ENCODE measurements at regions not wholly inside any gene's neighbourhood (a gene's known extent, or its start where the extent isn't known, plus 50 kb on each side); places are given as distances from the start of the nearest gene placed in this dataset.

DNA sequence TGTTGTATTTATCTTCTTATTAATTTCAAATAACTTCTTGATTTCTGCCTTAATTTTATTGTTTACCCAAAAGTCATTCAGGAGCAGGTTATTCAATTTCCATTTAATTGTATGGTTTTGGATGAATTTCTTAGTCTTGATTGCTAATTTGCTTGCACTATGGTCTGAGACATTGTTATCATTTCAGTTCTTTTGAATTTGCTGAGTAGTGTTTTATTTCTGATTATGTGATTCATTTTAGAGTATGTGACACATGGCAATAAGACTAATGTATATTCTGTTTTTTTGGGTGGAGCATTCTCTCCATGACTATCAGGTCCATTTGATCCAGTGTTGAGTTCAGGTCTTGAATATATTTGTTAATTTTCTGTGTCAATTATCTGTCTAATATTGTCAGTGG, 236.7 kb downstream of the EDA2R start:
- intact Hi-C loops (cut with DNase I; ENCODE audit: low total_unique reads) (no loop called here), in situ Hi-C loops (cut with MboI; ENCODE audit: low pct_ligation_motif_present in 1 of 4, low pct_unique_long_range_greater_than_20kb in 1 of 4, low sequenced_read_pairs in 3 of 4) (no loop called here)
- TF ChIP-seq EP300 (IDR thresholded peaks at IDR 0.05; ENCODE audit: low read depth): no peak
- TF ChIP-seq POLR2A (IDR thresholded peaks at IDR 0.05): no peak
- TF ChIP-seq, protein P1, sequence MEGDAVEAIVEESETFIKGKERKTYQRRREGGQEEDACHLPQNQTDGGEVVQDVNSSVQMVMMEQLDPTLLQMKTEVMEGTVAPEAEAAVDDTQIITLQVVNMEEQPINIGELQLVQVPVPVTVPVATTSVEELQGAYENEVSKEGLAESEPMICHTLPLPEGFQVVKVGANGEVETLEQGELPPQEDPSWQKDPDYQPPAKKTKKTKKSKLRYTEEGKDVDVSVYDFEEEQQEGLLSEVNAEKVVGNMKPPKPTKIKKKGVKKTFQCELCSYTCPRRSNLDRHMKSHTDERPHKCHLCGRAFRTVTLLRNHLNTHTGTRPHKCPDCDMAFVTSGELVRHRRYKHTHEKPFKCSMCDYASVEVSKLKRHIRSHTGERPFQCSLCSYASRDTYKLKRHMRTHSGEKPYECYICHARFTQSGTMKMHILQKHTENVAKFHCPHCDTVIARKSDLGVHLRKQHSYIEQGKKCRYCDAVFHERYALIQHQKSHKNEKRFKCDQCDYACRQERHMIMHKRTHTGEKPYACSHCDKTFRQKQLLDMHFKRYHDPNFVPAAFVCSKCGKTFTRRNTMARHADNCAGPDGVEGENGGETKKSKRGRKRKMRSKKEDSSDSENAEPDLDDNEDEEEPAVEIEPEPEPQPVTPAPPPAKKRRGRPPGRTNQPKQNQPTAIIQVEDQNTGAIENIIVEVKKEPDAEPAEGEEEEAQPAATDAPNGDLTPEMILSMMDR (IDR thresholded peaks at IDR 0.05): no peak
- no peak for DNase-seq
- H3K27me3 ChIP-seq: no peaks in the 10 kb centered on the region
- H3K4me1 ChIP-seq: no peaks in the 10 kb centered on the region
- H3K4me3 ChIP-seq: no peak overlapping the region
- H3K27ac ChIP-seq: no peak overlapping the region
- no peaks in the 10 kb centered on the region for H3K36me3 ChIP-seq
- no peaks in the 10 kb centered on the region for H3K9me3 ChIP-seq

DNA sequence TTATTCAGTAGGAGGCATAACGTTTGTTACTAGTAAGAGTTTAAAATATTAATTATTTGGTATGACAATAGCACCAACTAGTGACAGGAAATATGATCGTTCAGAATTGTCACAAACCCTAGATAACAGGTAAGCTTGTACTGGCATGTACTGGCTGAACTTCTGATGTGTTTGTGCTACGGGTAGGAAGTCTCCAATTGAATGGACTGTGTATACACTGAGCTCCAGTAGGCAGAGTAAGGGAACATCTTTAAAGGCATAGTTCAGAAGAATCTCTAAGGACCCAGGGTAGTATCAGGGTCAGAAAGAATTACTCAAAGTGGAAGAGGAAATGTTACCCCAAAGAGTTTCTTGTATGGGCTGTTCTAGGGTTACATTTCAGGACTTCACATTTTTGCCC, 230.4 kb downstream of the EDA2R start:
- in situ Hi-C loops (cut with MboI; ENCODE audit: low pct_ligation_motif_present in 1 of 4, low pct_unique_long_range_greater_than_20kb in 1 of 4, low sequenced_read_pairs in 3 of 4): no loop called here
- Histone ChIP-seq H3K4me1 (no peaks in the 10 kb centered on the region), H3K9me3 (no peaks in the 10 kb centered on the region), H3K36me3 (no peaks in the 10 kb centered on the region), H3K4me3 (no peak overlapping the region), H3K27ac (no peak overlapping the region), H3K27me3 (no peaks in the 10 kb centered on the region)
- 18% methylated on average over 3 of the region's 3 CpGs; no CpG with 5 or more reads in 1 of the 2 donors for WGBS, 2 donors (ENCODE audit: low coverage in 1 of 2)
- intact Hi-C loops (cut with DNase I; ENCODE audit: low total_unique reads): no loop called here
- DNase-seq: no peak
- TF ChIP-seq POLR2AphosphoS5 (IDR thresholded peaks at IDR 0.05) (no peak), POLR2A (IDR thresholded peaks at IDR 0.05) (no peak), EP300 (IDR thresholded peaks at IDR 0.05; ENCODE audit: low read depth) (no peak)
- TF ChIP-seq, protein P1 (IDR thresholded peaks at IDR 0.05): peak in 2 of 5 experiments; percentile 15 to 26

DNA sequence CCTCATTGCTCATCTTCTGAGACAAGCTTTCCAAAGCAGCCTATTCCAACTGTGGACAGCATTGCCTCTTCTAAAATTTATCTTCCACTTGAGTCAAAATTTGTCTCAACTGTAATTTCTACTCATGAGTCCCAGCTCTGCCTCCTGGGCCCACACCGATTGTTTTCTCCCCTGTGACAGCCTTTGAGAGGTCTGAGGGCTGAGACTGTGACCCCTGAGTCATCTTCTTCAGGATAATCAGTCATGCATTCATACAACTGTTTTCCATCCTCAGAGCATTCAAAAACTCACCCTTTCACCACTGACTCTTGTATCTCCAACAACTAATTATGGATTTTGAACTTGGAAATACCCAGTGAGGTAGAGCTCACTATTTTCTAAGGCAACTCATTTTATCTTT, 228.1 kb downstream of the EDA2R start:
- TF ChIP-seq POLR2A (IDR thresholded peaks at IDR 0.05): no peak
- TF ChIP-seq EP300 (IDR thresholded peaks at IDR 0.05; ENCODE audit: low read depth): no peak
- no peak for TF ChIP-seq POLR2AphosphoS5 (IDR thresholded peaks at IDR 0.05)
- TF ChIP-seq, protein P1 (IDR thresholded peaks at IDR 0.05): no peak
- no peak overlapping the region for H3K4me3 ChIP-seq
- H3K27me3 ChIP-seq: no peaks in the 10 kb centered on the region
- H3K27ac ChIP-seq: no peak overlapping the region
- intact Hi-C loops (cut with DNase I; ENCODE audit: low total_unique reads) (no loop called here), in situ Hi-C loops (cut with MboI; ENCODE audit: low pct_ligation_motif_present in 1 of 4, low pct_unique_long_range_greater_than_20kb in 1 of 4, low sequenced_read_pairs in 3 of 4) (no loop called here)
- no peak for DNase-seq
- H3K9me3 ChIP-seq: no peaks in the 10 kb centered on the region
- no peaks in the 10 kb centered on the region for H3K4me1 ChIP-seq
- WGBS, 2 donors (ENCODE audit: low coverage in 1 of 2): 45% methylated on average over 1 of the region's 1 CpG; no CpG with 5 or more reads in 1 of the 2 donors
- no peaks in the 10 kb centered on the region for H3K36me3 ChIP-seq

Data from transverse colon (tissue), 4 donors.